Right lobe of liver (tissue), 6 donors: ENCODE measurements at regions not wholly inside any gene's neighbourhood (a gene's known extent, or its start where the extent isn't known, plus 50 kb on each side); places are given as distances from the start of the nearest gene placed in this dataset.

Experiments used
- ATAC-seq, 4 donors: fragments of 200-7000 bp; cut with Tn5 transposase; one replicate each; pipeline ENCODE4 v1.9.1; 2020; ENCODE audit warnings: mild to moderate bottlenecking in 4 of 4, moderate library complexity in 4 of 4
- DNase-seq, 3 donors: peaks; one replicate each; pipeline ENCODE4 v3.0.0-alpha.2; 2020
- H3K27ac ChIP-seq, 3 donors: fragments of 200-600 bp; one replicate each; pipeline ENCODE4 v1.8.0; 2022
- H3K27me3 ChIP-seq, 2 donors: fragments of 200-600 bp; one replicate each; pipeline ENCODE4 v1.8.0; 2022
- H3K36me3 ChIP-seq, 4 donors: fragments of 200-600 bp; sonication (generic) in 1 of 4; one replicate each; pipeline versions ENCODE4 v1.5.1 to v1.8.0; 2017 to 2022; ENCODE audit warnings: control low read depth in 1 of 4
- H3K4me1 ChIP-seq, 4 donors: fragments of 200-600 bp; sonication (generic) in 1 of 4; one replicate each; pipeline versions ENCODE4 v1.5.1 to v1.8.0; 2017 to 2022; ENCODE audit warnings: control low read depth in 1 of 4
- H3K4me3 ChIP-seq, 3 donors: fragments of 200-600 bp; one replicate each; pipeline ENCODE4 v1.8.0; 2022
- H3K9me3 ChIP-seq, 4 donors: fragments of 200-600 bp; sonication (generic) in 1 of 4; one replicate each; pipeline versions ENCODE4 v1.5.1 to v1.8.0; 2017 to 2022; ENCODE audit warnings: control low read depth in 1 of 4
- POLR2A ChIP-seq: fragments of 450-650 bp; IDR thresholded peaks from one replicate; pipeline ENCODE4 v1.6.1; 2017; ENCODE audit warnings: antibody characterized with exemption, mild to moderate bottlenecking
- WGBS: methylation state at CpG from one replicate; pipeline ENCODE4 v1.1.6; 2018; ENCODE audit warnings: low coverage, low lambda C conversion rate; ENCODE audit not compliant: insufficient coverage; ENCODE audit errors: missing lambda C conversion rate; 5-methylcytosine and 5-hydroxymethylcytosine counted together
- intact Hi-C, 2 donors: fragments of 100-400 bp; cut with DNase I; formaldehyde crosslinking; loops; one replicate each; pipeline versions ENCODE4 v1.11.2 to v1.14.1; 2022
- TF ChIP-seq, protein P1 (sequence below), 4 donors: fragments of 200-600 bp in 3 of 4; fragments of 450-650 bp in 1 of 4; IDR thresholded peaks; one replicate each; pipeline versions ENCODE4 v1.5.1 to v1.8.0; 2016 to 2022; ENCODE audit warnings: antibody characterized with exemption in 4 of 4, mild to moderate bottlenecking in 2 of 4
- donor health status: DM: no; HTN: yes; CAD: no.
- donor health status: DM: no; HTN: no; CAD: no.
- donor health status: DM: no; HTN: no; CAD: no.
- donor health status: DM: no; HTN: yes; CAD: no.
- donor health status: DM: no; HTN: yes; CAD: no.

DNA sequence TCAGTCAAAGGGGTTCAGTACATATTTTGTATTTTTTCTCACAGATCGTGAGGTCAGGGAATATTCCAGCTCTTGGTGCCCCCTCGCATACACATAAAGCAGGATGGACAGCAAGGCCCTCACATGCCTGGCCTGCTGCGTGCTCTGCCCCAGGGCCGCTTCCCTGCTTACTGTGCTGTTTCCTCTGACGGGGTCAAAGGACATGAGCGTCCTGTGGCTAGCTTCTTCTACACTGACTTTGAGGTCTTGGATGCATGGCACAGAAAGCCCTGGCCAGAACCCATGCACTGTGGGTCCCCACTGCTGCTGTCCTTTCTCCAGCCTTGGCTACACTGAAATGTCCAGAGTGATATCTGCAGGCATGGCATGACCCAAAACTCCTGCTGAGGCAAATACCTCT, 92.5 kb upstream of the GGTLC1 start:
- H3K36me3 ChIP-seq, result no peaks in the 10 kb centered on the region
- no peak for ATAC-seq
- 90% methylated on average over 6 of the region's 6 CpGs for WGBS
- H3K4me1 ChIP-seq, result no peaks in the 10 kb centered on the region
- no peak for DNase-seq
- H3K4me3 ChIP-seq, result no peak overlapping the region
- TF ChIP-seq POLR2A, result no peak
- no peaks in the 10 kb centered on the region for H3K27me3 ChIP-seq
- intact Hi-C loops, result no loop called here
- H3K9me3 ChIP-seq, result no peaks in the 10 kb centered on the region
- no peak overlapping the region for H3K27ac ChIP-seq

DNA sequence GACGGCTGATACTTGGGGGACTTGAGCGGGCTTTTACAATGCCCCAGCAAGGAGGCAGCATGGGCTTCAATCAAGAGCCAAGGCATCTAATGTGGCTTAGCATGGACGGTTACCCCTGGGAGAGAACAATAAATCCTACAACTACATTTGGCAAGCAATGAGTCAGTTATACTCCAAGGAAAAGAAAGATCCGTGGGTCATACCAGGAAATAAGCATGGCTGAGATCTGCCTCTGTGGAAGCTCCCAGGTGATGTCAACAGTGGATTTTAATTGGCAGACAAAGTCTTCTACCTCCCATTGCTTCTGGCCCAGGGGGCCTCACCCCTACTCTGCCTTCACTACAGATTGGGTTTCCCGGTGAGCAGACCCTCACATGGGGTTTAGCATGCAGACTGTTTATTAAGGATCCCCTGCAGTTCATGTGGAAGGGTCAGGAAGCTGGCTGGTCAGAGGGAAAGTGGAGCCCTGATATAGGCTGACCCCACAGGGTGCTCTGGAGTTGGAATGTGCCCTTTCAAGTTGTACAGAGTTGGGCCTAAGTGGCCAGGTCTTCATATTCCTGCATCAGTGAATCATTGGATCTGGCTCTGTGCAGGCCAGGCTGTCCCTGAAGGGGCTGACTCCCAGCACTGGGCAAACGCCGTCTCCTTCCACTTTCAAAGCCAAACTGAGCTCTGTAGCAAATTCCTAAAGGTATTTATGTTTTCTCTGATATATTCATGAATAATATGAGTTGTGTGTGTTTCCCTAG, 91.3 kb upstream of the GGTLC1 start:
- intact Hi-C loops, result no loop called here
- H3K9me3 ChIP-seq, result no peaks in the 10 kb centered on the region
- H3K36me3 ChIP-seq, result no peaks in the 10 kb centered on the region
- H3K27ac ChIP-seq, result no peak overlapping the region
- 84% methylated on average over 7 of the region's 7 CpGs for WGBS
- TF ChIP-seq POLR2A, result no peak
- TF ChIP-seq, protein P1, sequence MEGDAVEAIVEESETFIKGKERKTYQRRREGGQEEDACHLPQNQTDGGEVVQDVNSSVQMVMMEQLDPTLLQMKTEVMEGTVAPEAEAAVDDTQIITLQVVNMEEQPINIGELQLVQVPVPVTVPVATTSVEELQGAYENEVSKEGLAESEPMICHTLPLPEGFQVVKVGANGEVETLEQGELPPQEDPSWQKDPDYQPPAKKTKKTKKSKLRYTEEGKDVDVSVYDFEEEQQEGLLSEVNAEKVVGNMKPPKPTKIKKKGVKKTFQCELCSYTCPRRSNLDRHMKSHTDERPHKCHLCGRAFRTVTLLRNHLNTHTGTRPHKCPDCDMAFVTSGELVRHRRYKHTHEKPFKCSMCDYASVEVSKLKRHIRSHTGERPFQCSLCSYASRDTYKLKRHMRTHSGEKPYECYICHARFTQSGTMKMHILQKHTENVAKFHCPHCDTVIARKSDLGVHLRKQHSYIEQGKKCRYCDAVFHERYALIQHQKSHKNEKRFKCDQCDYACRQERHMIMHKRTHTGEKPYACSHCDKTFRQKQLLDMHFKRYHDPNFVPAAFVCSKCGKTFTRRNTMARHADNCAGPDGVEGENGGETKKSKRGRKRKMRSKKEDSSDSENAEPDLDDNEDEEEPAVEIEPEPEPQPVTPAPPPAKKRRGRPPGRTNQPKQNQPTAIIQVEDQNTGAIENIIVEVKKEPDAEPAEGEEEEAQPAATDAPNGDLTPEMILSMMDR (IDR thresholded peaks at IDR 0.05), result no peak
- ATAC-seq (no peak), DNase-seq (no peak)
- H3K4me1 ChIP-seq, result no peaks in the 10 kb centered on the region
- H3K4me3 ChIP-seq, result no peak overlapping the region
- no peaks in the 10 kb centered on the region for H3K27me3 ChIP-seq

DNA sequence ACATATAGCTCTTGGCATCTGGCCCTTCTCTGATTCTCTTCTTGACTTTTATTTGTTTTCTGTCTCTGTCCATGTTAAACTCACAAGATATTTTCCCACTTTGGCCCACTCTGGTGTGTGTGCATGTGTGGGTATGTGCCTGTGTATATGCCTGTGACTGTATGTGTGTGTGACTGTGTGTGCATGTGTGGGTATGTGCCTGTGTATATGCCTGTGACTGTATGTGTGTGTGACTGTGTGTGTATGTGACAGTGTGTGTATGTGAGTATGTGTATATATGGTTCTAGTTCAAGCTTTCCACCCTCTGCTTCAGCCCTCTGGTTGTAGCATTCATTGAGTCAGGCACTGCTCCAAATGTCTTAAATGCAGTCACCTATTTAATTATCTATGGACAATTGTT, 88.6 kb upstream of the GGTLC1 start:
- Histone ChIP-seq H3K27me3 (no peaks in the 10 kb centered on the region), H3K4me3 (no peak overlapping the region), H3K4me1 (no peaks in the 10 kb centered on the region), H3K36me3 (no peaks in the 10 kb centered on the region), H3K27ac (no peak overlapping the region), H3K9me3 (no peaks in the 10 kb centered on the region)
- no peak for ATAC-seq
- DNase-seq, result no peak
- TF ChIP-seq POLR2A, result no peak
- TF ChIP-seq, protein P1 (IDR thresholded peaks at IDR 0.05), result no peak
- intact Hi-C loops, result no loop called here

DNA sequence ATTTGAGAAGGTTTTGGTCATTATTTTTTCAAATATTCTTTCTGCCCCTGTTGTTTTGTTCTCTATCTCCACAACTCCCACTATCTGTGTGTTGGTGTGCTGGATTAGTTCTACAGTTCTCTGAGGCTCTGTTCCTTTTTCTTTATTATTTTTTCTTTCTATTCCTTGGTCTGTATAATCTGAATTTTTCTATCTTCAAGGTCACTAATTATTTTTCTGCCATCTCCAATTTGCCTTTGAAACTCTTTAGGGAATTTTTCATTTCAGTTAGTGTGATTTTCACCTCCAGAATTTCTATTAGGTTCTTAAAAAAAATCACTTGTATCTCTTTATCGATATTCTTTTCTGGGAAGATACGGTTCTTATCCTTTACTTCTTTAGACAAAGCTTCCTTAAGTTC, 82.1 kb upstream of the GGTLC1 start:
- WGBS, result 58% methylated on average over 2 of the region's 2 CpGs
- no peak for TF ChIP-seq POLR2A
- TF ChIP-seq, protein P1 (IDR thresholded peaks at IDR 0.05), result no peak
- Histone ChIP-seq H3K4me1 (no peaks in the 10 kb centered on the region), H3K9me3 (no peaks in the 10 kb centered on the region), H3K27me3 (no peaks in the 10 kb centered on the region), H3K36me3 (no peaks in the 10 kb centered on the region), H3K4me3 (no peak overlapping the region), H3K27ac (no peak overlapping the region)
- ATAC-seq (no peak), DNase-seq (no peak)
- intact Hi-C loops, result no loop called here

DNA sequence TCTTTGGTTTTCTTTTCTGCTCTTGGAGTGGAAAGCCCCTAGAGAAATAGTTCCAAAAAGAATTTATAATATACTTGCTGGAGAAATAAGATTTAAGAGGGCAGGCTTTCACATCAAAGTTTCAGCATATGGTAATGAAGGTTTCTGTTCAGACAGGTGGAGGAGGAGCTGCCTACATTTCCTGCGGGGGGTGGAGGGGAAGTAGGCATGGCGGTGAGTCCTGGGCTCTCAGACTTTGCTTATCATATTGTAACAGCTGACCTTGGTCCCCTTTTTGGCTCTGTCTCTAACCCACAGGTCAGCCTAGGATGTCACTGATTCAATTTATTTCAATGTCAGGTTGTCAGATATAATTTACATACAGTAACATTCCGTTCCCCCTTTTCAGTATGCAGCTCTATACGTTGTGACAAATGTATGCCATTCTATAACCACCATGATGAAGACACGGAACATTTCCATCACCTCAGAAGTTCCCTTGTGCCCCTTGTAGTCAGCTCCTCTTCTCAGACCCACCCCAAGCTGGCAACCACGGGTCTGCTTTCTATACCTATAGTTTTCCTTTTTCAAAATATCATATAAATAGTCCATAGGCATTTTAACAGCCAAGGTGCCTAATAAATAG, 77.6 kb upstream of the GGTLC1 start:
- Histone ChIP-seq H3K4me3 (no peak overlapping the region), H3K27me3 (no peaks in the 10 kb centered on the region), H3K27ac (no peak overlapping the region), H3K9me3 (no peaks in the 10 kb centered on the region), H3K4me1 (no peaks in the 10 kb centered on the region), H3K36me3 (no peaks in the 10 kb centered on the region)
- ATAC-seq (no peak), DNase-seq (no peak)
- intact Hi-C loops, result no loop called here
- no peak for TF ChIP-seq POLR2A
- TF ChIP-seq, protein P1 (IDR thresholded peaks at IDR 0.05), result no peak
- 21% methylated on average over 6 of the region's 6 CpGs for WGBS
